HepG2 (cell line): ENCODE measurements at regions not wholly inside any gene's neighbourhood (a gene's known extent, or its start where the extent isn't known, plus 50 kb on each side); places are given as distances from the start of the nearest gene placed in this dataset.

Experiments
- ATAC-seq: fragments of 200-7000 bp; cut with Tn5 transposase; 3 replicates; pipeline ENCODE4 v1.9.1; 2020; ENCODE audit warnings: mild to moderate bottlenecking, moderate library complexity
- BruUV-seq: library from RNA; stranded (reverse); fragments of 400-500 nt; replicated peaks from 2 replicates; lab custom pipeline; 2021; lab: Mats Ljungman, UMichigan
- CTCF ChIA-PET: fragments of 300-600 bp; formaldehyde crosslinking; extraction: SDS; loops from one replicate; lab custom pipeline; 2021; ENCODE audit warnings: low total read pairs, inconsistent platforms, low intra/inter-chr PET ratio; lab: Yijun Ruan, JAX
- POLR2A ChIA-PET: fragments of 350-600 bp; sonication (Branson Sonifier 250); formaldehyde crosslinking; loops from one replicate; lab custom pipeline; 2020; ENCODE audit warnings: antibody characterized with exemption, inconsistent platforms; lab: Yijun Ruan, JAX
- DNase-seq: peaks from one replicate; pipeline ENCODE4 v3.0.0-alpha.2; 2015; ENCODE audit warnings: low spot score
- FAIRE-seq: peaks from 3 replicates; lab custom pipeline; 2011; peaks lifted over from hg19 to GRCh38; lab: Jason Lieb, UNC
- H2AFZ ChIP-seq: one replicate; pipeline ENCODE4 v1.6.1; 2011; ENCODE audit warnings: low read length, inconsistent platforms
- H3K27ac ChIP-seq: fragments of 300-600 bp; 3 replicates; pipeline ENCODE4 v1.8.0; 2011; ENCODE audit warnings: mixed run types, mild to moderate bottlenecking, mixed read lengths, low read length, inconsistent platforms; ENCODE audit not compliant: insufficient read depth; ENCODE audit errors: extremely low read length
- H3K27me3 ChIP-seq, 2 experiments: fragments of 200-600 bp in 1 of 2; 2 replicates in 1 of 2; 3 replicates in 1 of 2; pipeline versions ENCODE4 v1.6.0 to v1.8.0; 2011; ENCODE audit warnings: low read length in 2 of 2, mild to moderate bottlenecking in 2 of 2, moderate library complexity in 2 of 2, inconsistent platforms in 1 of 2; ENCODE audit not compliant: insufficient read depth in 2 of 2, control insufficient read depth in 1 of 2
- H3K36me3 ChIP-seq, 2 experiments: fragments of 200-600 bp in 1 of 2; replicated peaks in 1 of 2; 2 replicates in 1 of 2; 3 replicates in 1 of 2; pipeline versions ENCODE4 v1.5.1 to v1.8.0; 2011; ENCODE audit warnings: low read length in 2 of 2, inconsistent platforms in 1 of 2; ENCODE audit not compliant: insufficient read depth in 2 of 2, control insufficient read depth in 1 of 2
- H3K4me1 ChIP-seq: 2 replicates; pipeline ENCODE4 v1.5.1; 2012; ENCODE audit warnings: low read length, inconsistent platforms; ENCODE audit not compliant: insufficient read depth
- H3K4me2 ChIP-seq: 2 replicates; pipeline ENCODE4 v1.6.0; 2011; ENCODE audit warnings: low read depth, low read length, inconsistent platforms
- H3K4me3 ChIP-seq, 3 experiments: fragments of 200-600 bp in 1 of 3; sonication (generic), shearing (Covaris generic) in 1 of 3; replicated peaks in 1 of 3; 2 replicates each; pipeline ENCODE4 v1.5.1; 2011 to 2016; ENCODE audit warnings: low read length in 3 of 3, inconsistent platforms in 2 of 3, low read depth in 2 of 3, mild to moderate bottlenecking in 2 of 3, control low read depth in 1 of 3, mixed read lengths in 1 of 3; ENCODE audit not compliant: insufficient read depth in 1 of 3
- H3K79me2 ChIP-seq: one replicate; pipeline ENCODE4 v1.6.1; 2011; ENCODE audit warnings: low read length, inconsistent platforms; ENCODE audit not compliant: insufficient read depth
- H3K9ac ChIP-seq: 2 replicates; pipeline ENCODE4 v1.6.0; 2011; ENCODE audit warnings: mild to moderate bottlenecking, low read depth, low read length, inconsistent platforms; ENCODE audit not compliant: insufficient read depth
- H3K9me3 ChIP-seq: 2 replicates; pipeline ENCODE4 v1.5.1; 2012; ENCODE audit warnings: mild to moderate bottlenecking, low read length
- H4K20me1 ChIP-seq: 2 replicates; pipeline ENCODE4 v1.6.0; 2011; ENCODE audit warnings: inconsistent platforms, mild to moderate bottlenecking, low read length, moderate library complexity; ENCODE audit not compliant: insufficient read depth
- CHCHD3 ChIP-seq: sonication (generic); formaldehyde crosslinking; IDR thresholded peaks from 2 replicates; pipeline ENCODE4 v1.8.0; 2022; ENCODE audit warnings: mild to moderate bottlenecking, missing genetic modification reagents, moderate library complexity
- GFI1 ChIP-seq: sonication (generic); formaldehyde crosslinking; IDR thresholded peaks from 2 replicates; pipeline ENCODE4 v1.5.0; 2020; ENCODE audit warnings: missing genetic modification reagents, mild to moderate bottlenecking, borderline replicate concordance
- IKZF5 ChIP-seq: IDR thresholded peaks from 2 replicates; pipeline ENCODE4 v1.6.1; 2018; ENCODE audit warnings: missing genetic modification reagents, mild to moderate bottlenecking, missing compliant biosample characterization
- IRX3 ChIP-seq: sonication (generic); formaldehyde crosslinking; IDR thresholded peaks from 2 replicates; pipeline ENCODE4 v1.8.1; 2023; ENCODE audit warnings: mild to moderate bottlenecking, low read depth, missing genetic modification reagents, borderline replicate concordance
- MIXL1 ChIP-seq: IDR thresholded peaks from 2 replicates; pipeline ENCODE4 v1.6.1; 2016
- RARG ChIP-seq: sonication (generic); formaldehyde crosslinking; IDR thresholded peaks from 2 replicates; pipeline ENCODE4 v1.4.0; 2020; ENCODE audit warnings: low read depth, mild to moderate bottlenecking, missing genetic modification reagents
- ZBTB34 ChIP-seq: sonication (generic); formaldehyde crosslinking; IDR thresholded peaks from 2 replicates; pipeline ENCODE4 v1.8.0; 2022; ENCODE audit warnings: mild to moderate bottlenecking, missing genetic modification reagents
- ZFP62 ChIP-seq: sonication (generic); formaldehyde crosslinking; IDR thresholded peaks from 2 replicates; pipeline ENCODE4 v1.4.0; 2020; ENCODE audit warnings: missing genetic modification reagents
- ZNF260 ChIP-seq: sonication (generic); formaldehyde crosslinking; IDR thresholded peaks from 2 replicates; pipeline ENCODE4 v1.4.0; 2020; ENCODE audit warnings: missing genetic modification reagents, low read depth, mild to moderate bottlenecking, borderline replicate concordance
- ZNF263 ChIP-seq: sonication (generic); formaldehyde crosslinking; IDR thresholded peaks from 2 replicates; pipeline ENCODE4 v1.4.0; 2020; ENCODE audit warnings: missing genetic modification reagents
- ZNF407 ChIP-seq: sonication (generic); formaldehyde crosslinking; IDR thresholded peaks from one replicate; pipeline ENCODE4 v1.5.1; 2020; ENCODE audit warnings: mild to moderate bottlenecking, missing genetic modification reagents; ENCODE audit errors: not compliant biosample characterization
- ZNF567 ChIP-seq: sonication (generic); formaldehyde crosslinking; IDR thresholded peaks from 2 replicates; pipeline ENCODE4 v1.8.1; 2023; ENCODE audit warnings: mild to moderate bottlenecking, missing genetic modification reagents, borderline replicate concordance
- ZNF713 ChIP-seq: sonication (generic); formaldehyde crosslinking; IDR thresholded peaks from 2 replicates; pipeline ENCODE4 v1.4.0; 2020; ENCODE audit warnings: mild to moderate bottlenecking, missing genetic modification reagents
- ZNF75D ChIP-seq: sonication (generic); formaldehyde crosslinking; IDR thresholded peaks from 2 replicates; pipeline ENCODE4 v1.8.1; 2023; ENCODE audit warnings: missing genetic modification reagents, mild to moderate bottlenecking, borderline replicate concordance
- ZNF775 ChIP-seq: sonication (generic); formaldehyde crosslinking; IDR thresholded peaks from 2 replicates; pipeline ENCODE4 v1.4.0; 2020; ENCODE audit warnings: missing genetic modification reagents, mild to moderate bottlenecking, moderate library complexity, borderline replicate concordance
- WGBS: methylation state at CpG from one replicate; pipeline ENCODE4 v1.1.6; 2017; ENCODE audit warnings: low lambda C conversion rate; 5-methylcytosine and 5-hydroxymethylcytosine counted together
- in situ Hi-C: cut with HindIII; loops from 2 replicates; pipeline ENCODE4 v1.10.0; 2017; ENCODE audit warnings: low pct_unique_long_range_greater_than_20kb; ENCODE audit not compliant: extremely low pct_ligation_motif_present
- intact Hi-C: fragments of 100-400 bp; cut with micrococcal nuclease; formaldehyde crosslinking; loops from one replicate; pipeline ENCODE4 v1.10.0; 2022; ENCODE audit not compliant: unreplicated experiment

DNA sequence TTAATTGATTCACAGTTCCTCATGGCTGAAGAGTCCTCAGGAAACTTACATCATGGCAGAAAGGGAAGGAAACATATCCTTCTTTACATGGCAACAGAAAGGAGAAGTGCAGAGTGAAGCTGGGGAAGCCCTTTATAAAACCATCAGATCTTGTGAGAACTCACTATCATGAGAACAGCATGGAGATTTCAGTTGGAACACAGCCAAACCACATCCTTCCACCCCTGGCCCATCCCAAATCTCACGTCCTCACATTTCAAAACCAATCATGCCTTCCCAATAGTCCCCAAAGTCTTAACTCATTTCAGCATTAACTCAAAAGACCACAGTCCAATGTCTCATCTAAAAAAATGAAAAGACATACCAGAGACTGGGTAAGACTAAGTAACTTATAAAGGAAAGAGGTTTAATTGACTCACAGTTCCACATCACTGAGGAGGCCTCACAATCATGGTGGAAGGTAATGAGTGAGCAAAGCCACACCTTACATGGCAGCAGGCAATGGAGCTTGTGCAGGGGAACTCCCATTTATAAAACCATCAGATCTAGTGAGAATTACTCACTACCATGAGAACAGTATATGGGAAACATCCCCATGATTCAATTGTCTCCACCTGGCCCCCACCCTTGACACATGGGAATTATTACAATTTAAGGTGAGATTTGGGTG, 105.2 kb downstream of the MRPL39 start:
- ATAC-seq, result no peak
- Histone ChIP-seq H3K79me2 (no peaks in the 10 kb centered on the region), H3K9ac (no peak overlapping the region), H3K4me1 (no peaks in the 10 kb centered on the region), H3K27me3 (no peaks in the 10 kb centered on the region), H3K27ac (no peak overlapping the region), H2AFZ (no peak overlapping the region), H3K4me2 (no peak overlapping the region), H3K9me3 (peaks cover 90% of the 10 kb centered on the region), H3K36me3 (no peaks in the 10 kb centered on the region), H3K4me3 (no peak overlapping the region), H4K20me1 (no peaks in the 10 kb centered on the region)
- no peak for FAIRE-seq
- no TSS peak for BruUV-seq
- intact Hi-C loops, result no loop called here
- in situ Hi-C loops, result no loop called here
- POLR2A ChIA-PET, result no interaction called here
- DNase-seq, result no peak
- CTCF ChIA-PET, result no interaction called here
- WGBS, result 0% methylated on average over 1 of the region's 1 CpG
- TF ChIP-seq IRX3 (CRISPR knock-in tag) (no peak), MIXL1 (no peak), ZBTB34 (CRISPR knock-in tag) (no peak), IKZF5 (CRISPR knock-in tag) (no peak), ZNF567 (CRISPR knock-in tag) (no peak), ZNF263 (CRISPR knock-in tag) (no peak), ZFP62 (CRISPR knock-in tag) (no peak), ZNF407 (no peak), RARG (CRISPR knock-in tag) (no peak), ZNF260 (CRISPR knock-in tag) (no peak), ZNF775 (CRISPR knock-in tag) (no peak), CHCHD3 (CRISPR knock-in tag) (no peak), GFI1 (CRISPR knock-in tag) (no peak), ZNF75D (CRISPR knock-in tag) (no peak), ZNF713 (CRISPR knock-in tag) (no peak)
